CD4-positive, alpha-beta memory T cell (primary cell): ENCODE measurements at regions not wholly inside any gene's neighbourhood (a gene's known extent, or its start where the extent isn't known, plus 50 kb on each side); places are given as distances from the start of the nearest gene placed in this dataset.

Experiments used
- CTCF ChIA-PET: fragments of 350-600 bp; sonication (Branson Sonifier 250); formaldehyde crosslinking; loops from one replicate; lab custom pipeline; 2021; ENCODE audit warnings: inconsistent platforms; ENCODE audit not compliant: partially characterized antibody; lab: Charles Lee
- POLR2A ChIA-PET: fragments of 350-600 bp; sonication (Branson Sonifier 250); formaldehyde crosslinking; loops from one replicate; lab custom pipeline; 2021; ENCODE audit not compliant: partially characterized antibody; lab: Charles Lee
- DNase-seq, 5 donors: peaks; one replicate each; pipeline versions ENCODE4 v3.0.0 to v3.0.0-alpha.2; 2020 to 2022; ENCODE audit warnings: mixed read lengths in 1 of 5
- H3K27ac ChIP-seq: one replicate; pipeline ENCODE4 v1.7.0; 2013; ENCODE audit warnings: low read depth, low read length
- H3K27me3 ChIP-seq: 2 replicates; pipeline ENCODE4 v1.7.0; 2013; ENCODE audit warnings: mild to moderate bottlenecking, low read length, moderate library complexity; ENCODE audit not compliant: insufficient read depth
- H3K36me3 ChIP-seq: 2 replicates; pipeline ENCODE4 v1.7.0; 2013; ENCODE audit warnings: mild to moderate bottlenecking, low read length, moderate library complexity; ENCODE audit not compliant: insufficient read depth
- H3K4me1 ChIP-seq: 2 replicates; pipeline ENCODE4 v1.7.0; 2013; ENCODE audit warnings: mild to moderate bottlenecking, low read length, moderate library complexity; ENCODE audit not compliant: insufficient read depth
- H3K4me3 ChIP-seq, 2 donors: one replicate each; pipeline ENCODE4 v1.7.0; 2013; ENCODE audit warnings: low read length in 2 of 2, mild to moderate bottlenecking in 1 of 2
- H3K9me3 ChIP-seq, 2 donors: one replicate each; pipeline ENCODE4 v1.7.0; 2013; ENCODE audit warnings: low read length in 2 of 2, control low read depth in 1 of 2; ENCODE audit not compliant: control insufficient read depth in 1 of 2
- H3K27ac Mint-ChIP-seq, 7 donors: one replicate each; pipeline ENCODE4 v1.8.0; 2020 to 2021; ENCODE audit warnings: mixed read lengths in 7 of 7, mild to moderate bottlenecking in 6 of 7, inconsistent platforms in 3 of 7, moderate library complexity in 3 of 7
- H3K27me3 Mint-ChIP-seq, 2 donors: one replicate each; pipeline ENCODE4 v1.8.0; 2020 to 2021; ENCODE audit warnings: mixed read lengths in 2 of 2
- H3K36me3 Mint-ChIP-seq, 2 donors: one replicate each; pipeline ENCODE4 v1.8.0; 2020 to 2021; ENCODE audit warnings: mixed read lengths in 2 of 2, inconsistent platforms in 1 of 2, mild to moderate bottlenecking in 1 of 2
- H3K4me1 Mint-ChIP-seq, 4 donors: one replicate each; pipeline ENCODE4 v1.8.0; 2020 to 2021; ENCODE audit warnings: mixed read lengths in 4 of 4, mild to moderate bottlenecking in 1 of 4
- H3K4me3 Mint-ChIP-seq, 8 donors: one replicate each; pipeline ENCODE4 v1.8.0; 2020 to 2021; ENCODE audit warnings: mixed read lengths in 8 of 8, mild to moderate bottlenecking in 7 of 8, moderate library complexity in 6 of 8, inconsistent platforms in 3 of 8
- H3K9me3 Mint-ChIP-seq, 8 donors: one replicate each; pipeline ENCODE4 v1.8.0; 2020 to 2021; ENCODE audit warnings: mixed read lengths in 8 of 8, mild to moderate bottlenecking in 5 of 8, inconsistent platforms in 3 of 8, moderate library complexity in 1 of 8
- intact Hi-C: fragments of 100-400 bp; cut with micrococcal nuclease; formaldehyde crosslinking; loops from one replicate; pipeline ENCODE4 v1.15.1; 2023

DNA sequence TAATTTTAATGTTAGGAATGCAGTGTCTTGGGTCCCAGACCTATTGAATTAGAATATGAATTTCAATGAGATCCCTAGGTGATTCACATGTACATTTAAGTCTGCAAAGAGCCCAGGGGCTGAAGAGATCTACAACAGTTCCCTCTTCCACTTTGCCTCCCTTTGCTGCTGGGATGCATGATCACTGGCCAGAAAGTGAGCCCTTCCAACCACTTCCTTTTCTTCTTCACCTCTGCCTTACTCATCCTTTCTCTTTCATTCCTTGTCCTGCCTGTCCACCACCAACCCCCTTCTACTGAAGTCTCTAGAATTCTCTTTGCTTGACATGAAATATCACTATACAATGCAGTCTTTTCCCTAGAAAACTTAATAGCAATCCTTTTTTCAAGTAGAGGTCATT lies 222.4 kb upstream of the LRIG1 start:
- Histone ChIP-seq H3K4me3 (no peak overlapping the region), H3K4me1 (no peaks in the 10 kb centered on the region), H3K27ac (no peak overlapping the region), H3K9me3 (no peaks in the 10 kb centered on the region), H3K27me3 (no peaks in the 10 kb centered on the region), H3K36me3 (no peaks in the 10 kb centered on the region)
- no peaks in the 10 kb centered on the region for H3K36me3 Mint-ChIP-seq
- intact Hi-C loops, result no loop called here
- no peaks in the 10 kb centered on the region for H3K4me1 Mint-ChIP-seq
- H3K4me3 Mint-ChIP-seq, result no peak overlapping the region
- ChIA-PET POLR2A (no interaction called here), CTCF (no interaction called here)
- peaks cover 8 to 10% of the 10 kb centered on the region in 2 donors for H3K27me3 Mint-ChIP-seq
- no peaks in the 10 kb centered on the region for H3K9me3 Mint-ChIP-seq
- no peak for DNase-seq
- H3K27ac Mint-ChIP-seq, result no peak overlapping the region

DNA sequence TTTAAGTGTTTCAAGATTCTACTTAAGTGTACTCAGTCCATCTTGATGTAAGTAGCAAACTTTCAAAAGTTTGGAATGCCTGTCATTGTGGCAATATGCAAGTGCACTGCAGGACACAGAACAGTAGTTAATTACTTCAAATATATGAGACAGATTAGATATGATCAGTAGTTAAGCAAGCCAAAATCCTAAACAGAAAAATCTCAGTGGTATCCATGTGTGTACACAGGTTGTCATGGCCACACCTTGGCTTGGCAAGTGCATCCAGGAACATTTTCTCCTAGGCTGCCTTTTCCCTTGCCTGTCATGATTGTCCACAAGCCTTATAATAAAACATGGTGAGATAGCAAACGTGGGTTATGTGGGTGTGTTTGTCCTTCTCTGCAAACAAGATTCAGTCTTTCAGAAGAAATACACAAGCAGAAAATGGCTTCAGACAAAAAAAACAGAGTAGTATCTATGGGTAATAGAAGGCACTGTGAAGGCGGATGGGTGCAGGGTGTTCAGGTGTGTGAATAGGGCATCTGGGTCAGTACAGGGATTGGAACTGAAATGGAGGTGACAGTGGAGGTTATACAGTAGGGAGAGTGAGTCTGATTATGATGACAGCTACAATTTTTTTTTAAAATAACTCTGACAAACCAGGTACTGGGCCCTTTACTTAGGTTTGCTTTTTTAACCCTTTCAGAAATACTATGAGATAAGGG lies 229.0 kb upstream of the LRIG1 start:
- ChIA-PET CTCF (no interaction called here), POLR2A (no interaction called here)
- DNase-seq, result no peak
- intact Hi-C loops, result no loop called here
- H3K27me3 Mint-ChIP-seq, result peaks cover 5 to 7% of the 10 kb centered on the region in 2 donors
- no peaks in the 10 kb centered on the region for H3K36me3 Mint-ChIP-seq
- peak overlapping the region in 1 of 7 donors; percentile 8 for H3K27ac Mint-ChIP-seq
- no peak overlapping the region for H3K27ac ChIP-seq
- no peaks in the 10 kb centered on the region for H3K9me3 ChIP-seq
- H3K4me1 ChIP-seq, result no peaks in the 10 kb centered on the region
- no peak overlapping the region for H3K4me3 ChIP-seq
- H3K9me3 Mint-ChIP-seq, result peaks cover 0 to 2% (median 0%) of the 10 kb centered on the region in 8 donors
- H3K36me3 ChIP-seq, result no peaks in the 10 kb centered on the region
- no peak overlapping the region for H3K4me3 Mint-ChIP-seq
- no peaks in the 10 kb centered on the region for H3K27me3 ChIP-seq
- H3K4me1 Mint-ChIP-seq, result no peaks in the 10 kb centered on the region

DNA sequence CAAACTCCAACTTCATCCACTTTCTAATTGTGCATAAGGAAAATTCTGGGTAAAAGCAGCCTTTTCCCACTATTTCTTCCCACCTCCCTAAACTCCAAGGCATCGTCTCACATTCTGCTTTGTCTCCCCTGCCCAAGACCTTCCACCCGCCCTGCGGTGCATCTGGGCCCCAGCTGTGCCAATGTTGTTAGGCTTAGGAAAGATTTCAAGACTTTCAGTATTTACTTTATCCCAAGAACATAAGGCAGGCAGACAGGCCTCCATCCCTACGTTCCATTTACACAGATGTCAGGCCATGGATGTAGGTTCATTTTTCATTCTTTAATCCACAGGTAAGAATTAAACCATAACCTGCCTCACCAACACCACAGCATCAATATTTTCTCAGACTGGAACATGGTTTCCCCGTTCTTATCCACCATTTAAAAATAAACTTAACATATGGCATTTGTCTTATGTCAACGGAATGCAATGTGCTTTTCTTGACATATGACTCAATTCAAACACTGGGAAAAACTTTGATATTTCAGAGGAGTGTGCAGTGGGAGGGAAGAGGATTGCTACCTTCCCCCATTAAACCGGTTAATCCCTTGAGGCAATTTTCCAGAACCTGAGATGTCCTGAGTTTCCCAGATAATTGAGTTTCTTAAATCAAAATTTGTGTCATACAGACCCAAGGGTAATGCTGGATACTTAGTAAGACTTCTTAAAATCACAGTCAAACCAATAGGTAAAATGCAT lies 238.0 kb upstream of the LRIG1 start:
- Mint-ChIP-seq H3K4me3 (no peak overlapping the region), H3K36me3 (no peaks in the 10 kb centered on the region), H3K27me3 (peaks cover 1 to 3% of the 10 kb centered on the region in 2 donors), H3K27ac (no peak overlapping the region), H3K9me3 (no peaks in the 10 kb centered on the region), H3K4me1 (no peaks in the 10 kb centered on the region)
- no peaks in the 10 kb centered on the region for H3K27me3 ChIP-seq
- no peak overlapping the region for H3K4me3 ChIP-seq
- intact Hi-C loops, result no loop called here
- CTCF ChIA-PET, result no interaction called here
- no peaks in the 10 kb centered on the region for H3K9me3 ChIP-seq
- POLR2A ChIA-PET, result no interaction called here
- DNase-seq, result no peak
- H3K4me1 ChIP-seq, result no peaks in the 10 kb centered on the region
- no peak overlapping the region for H3K27ac ChIP-seq
- no peaks in the 10 kb centered on the region for H3K36me3 ChIP-seq

DNA sequence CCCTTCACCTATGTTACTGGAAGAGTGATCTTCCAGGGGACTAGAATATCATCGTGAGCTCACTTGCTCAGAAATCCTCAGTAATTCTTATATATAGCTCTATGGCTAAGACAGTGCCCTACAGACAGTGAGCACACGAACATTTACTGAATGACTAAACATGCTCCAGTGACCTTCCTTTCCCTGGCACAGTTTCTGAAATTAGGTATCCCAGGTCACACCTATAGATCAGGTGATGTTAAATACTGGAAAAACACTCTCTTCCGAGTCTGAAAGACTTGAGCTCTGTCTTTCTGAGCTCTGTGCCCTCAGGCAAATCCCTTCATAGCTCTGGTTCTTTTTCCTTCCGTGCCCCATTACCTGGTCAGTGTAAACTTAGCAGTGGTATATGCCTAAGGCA lies 239.4 kb upstream of the LRIG1 start:
- H3K36me3 Mint-ChIP-seq, result no peaks in the 10 kb centered on the region
- H3K36me3 ChIP-seq, result no peaks in the 10 kb centered on the region
- ChIA-PET CTCF (no interaction called here), POLR2A (no interaction called here)
- H3K9me3 ChIP-seq, result no peaks in the 10 kb centered on the region
- no peak overlapping the region for H3K27ac Mint-ChIP-seq
- H3K4me3 ChIP-seq, result no peak overlapping the region
- DNase-seq, result no peak
- intact Hi-C loops, result no loop called here
- H3K9me3 Mint-ChIP-seq, result no peaks in the 10 kb centered on the region
- no peak overlapping the region for H3K27ac ChIP-seq
- H3K27me3 Mint-ChIP-seq, result peaks cover 3% of the 10 kb centered on the region in 2 donors
- H3K4me1 ChIP-seq, result no peaks in the 10 kb centered on the region
- H3K4me3 Mint-ChIP-seq, result no peak overlapping the region
- no peaks in the 10 kb centered on the region for H3K4me1 Mint-ChIP-seq
- H3K27me3 ChIP-seq, result no peaks in the 10 kb centered on the region

DNA sequence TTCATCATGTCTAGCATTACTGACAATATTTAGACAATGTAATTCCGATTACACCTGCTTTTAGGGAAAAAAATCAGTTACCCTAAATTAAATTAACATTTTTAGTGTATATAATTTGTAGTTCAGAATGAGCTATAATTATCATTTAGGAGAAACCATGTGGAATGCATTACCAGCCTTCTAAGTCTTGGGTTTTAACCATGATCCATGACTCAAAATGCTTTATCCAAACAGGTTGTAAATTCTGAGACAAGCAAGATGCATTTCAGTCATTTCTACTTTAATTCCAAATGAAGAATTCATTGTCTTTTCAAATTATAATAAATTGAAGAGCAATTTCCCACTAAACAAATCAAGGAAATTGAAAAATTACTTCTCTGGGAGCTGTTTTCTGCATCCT lies 243.7 kb upstream of the LRIG1 start:
- Mint-ChIP-seq H3K27ac (no peak overlapping the region), H3K4me1 (no peaks in the 10 kb centered on the region), H3K36me3 (no peaks in the 10 kb centered on the region), H3K4me3 (no peak overlapping the region), H3K27me3 (peaks cover 3 to 4% of the 10 kb centered on the region in 2 donors), H3K9me3 (no peaks in the 10 kb centered on the region)
- Histone ChIP-seq H3K4me3 (no peak overlapping the region), H3K27me3 (no peaks in the 10 kb centered on the region), H3K27ac (no peak overlapping the region), H3K4me1 (no peaks in the 10 kb centered on the region), H3K36me3 (no peaks in the 10 kb centered on the region), H3K9me3 (no peaks in the 10 kb centered on the region)
- CTCF ChIA-PET, result interaction anchor here (1.5 to 1.6 kb wide), 2 partner anchors 9 to 337 kb away, joined by 5 read pairs; no protein-coding TSS in a partner anchor
- POLR2A ChIA-PET, result no interaction called here
- intact Hi-C loops, result no loop called here
- no peak for DNase-seq

DNA sequence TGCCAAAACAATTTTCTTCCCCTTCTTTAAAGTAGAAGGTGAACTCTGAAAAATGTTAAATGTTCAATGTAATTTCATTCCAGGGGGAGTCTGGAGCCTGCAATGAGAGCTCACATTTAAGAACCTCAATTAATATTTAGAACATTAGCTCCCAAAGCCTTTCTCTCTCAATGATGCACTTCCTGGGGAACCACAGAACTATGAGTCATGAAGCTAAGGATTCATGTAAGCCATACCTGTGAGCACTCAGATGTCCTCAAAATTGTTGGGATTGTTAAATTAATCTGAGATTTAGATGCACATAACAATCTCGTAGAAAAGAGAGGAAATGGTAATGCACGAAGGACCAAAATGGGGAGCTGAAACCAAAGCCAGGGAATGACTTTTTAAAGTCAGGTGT lies 244.2 kb upstream of the LRIG1 start:
- CTCF ChIA-PET, result interaction anchor here (1.5 kb wide), 1 partner anchor 337 kb away, joined by 5 read pairs; no protein-coding TSS in a partner anchor
- intact Hi-C loops, result no loop called here
- no peaks in the 10 kb centered on the region for H3K36me3 Mint-ChIP-seq
- no peaks in the 10 kb centered on the region for H3K27me3 ChIP-seq
- no peaks in the 10 kb centered on the region for H3K9me3 Mint-ChIP-seq
- no peak for DNase-seq
- no peak overlapping the region for H3K4me3 Mint-ChIP-seq
- H3K36me3 ChIP-seq, result no peaks in the 10 kb centered on the region
- POLR2A ChIA-PET, result no interaction called here
- H3K27ac Mint-ChIP-seq, result no peak overlapping the region
- no peaks in the 10 kb centered on the region for H3K4me1 Mint-ChIP-seq
- H3K4me3 ChIP-seq, result no peak overlapping the region
- H3K9me3 ChIP-seq, result no peaks in the 10 kb centered on the region
- no peak overlapping the region for H3K27ac ChIP-seq
- H3K27me3 Mint-ChIP-seq, result peaks cover 3 to 4% of the 10 kb centered on the region in 2 donors
- H3K4me1 ChIP-seq, result no peaks in the 10 kb centered on the region

DNA sequence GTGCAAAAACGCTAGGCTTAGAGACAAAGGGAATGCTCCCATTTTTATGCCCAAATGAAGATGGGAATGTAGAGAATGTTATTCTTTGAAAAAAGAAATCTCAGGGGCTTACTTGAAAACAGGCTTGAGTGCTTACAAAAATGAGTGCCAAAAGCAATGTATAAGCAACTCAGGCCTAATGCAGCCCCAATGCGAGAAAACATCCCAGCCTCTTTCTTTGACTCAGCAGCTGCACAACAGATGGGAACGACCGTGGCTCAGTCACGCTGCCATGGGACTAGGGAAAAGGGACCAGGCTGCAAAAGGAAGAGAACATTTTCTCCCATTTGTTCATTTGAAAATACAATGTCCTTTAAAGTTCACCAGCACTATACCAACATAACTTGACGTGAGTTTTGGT lies 246.4 kb upstream of the LRIG1 start:
- no peaks in the 10 kb centered on the region for H3K27me3 ChIP-seq
- no peak overlapping the region for H3K27ac ChIP-seq
- H3K4me3 ChIP-seq, result no peak overlapping the region
- Mint-ChIP-seq H3K36me3 (no peaks in the 10 kb centered on the region), H3K4me3 (no peak overlapping the region), H3K27me3 (peaks cover 3 to 4% of the 10 kb centered on the region in 2 donors), H3K9me3 (no peaks in the 10 kb centered on the region), H3K27ac (no peak overlapping the region), H3K4me1 (no peaks in the 10 kb centered on the region)
- DNase-seq, result no peak
- intact Hi-C loops, result no loop called here
- no peaks in the 10 kb centered on the region for H3K36me3 ChIP-seq
- ChIA-PET CTCF (no interaction called here), POLR2A (no interaction called here)
- no peaks in the 10 kb centered on the region for H3K9me3 ChIP-seq
- no peaks in the 10 kb centered on the region for H3K4me1 ChIP-seq
